GM12872 (cell line): ENCODE measurements at regions not wholly inside any gene's neighbourhood (a gene's known extent, or its start where the extent isn't known, plus 50 kb on each side); places are given as distances from the start of the nearest gene placed in this dataset.

ENCODE experiments used
- CTCF ChIP-seq: IDR thresholded peaks from 3 replicates; pipeline ENCODE4 v1.5.1; 2011; ENCODE audit warnings: low read depth, mild to moderate bottlenecking, low read length, moderate library complexity; ENCODE audit not compliant: insufficient read depth

GRCh38 chr17:71273441-71273840, 847.4 kb upstream of the SOX9 start:
- no peak for TF ChIP-seq CTCF

GRCh38 chr17:71276079-71276478, 844.7 kb upstream of the SOX9 start:
- no peak for TF ChIP-seq CTCF

- TF ChIP-seq CTCF, result no peak
These were observed 837.3 kb upstream of the SOX9 start for GRCh38 chr17:71283486-71283885.

GRCh38 chr17:71284032-71284755, 836.6 kb upstream of the SOX9 start:
- TF ChIP-seq CTCF, result no peak

- TF ChIP-seq CTCF, result no peak
These were observed 834.2 kb upstream of the SOX9 start for GRCh38 chr17:71286625-71287024.

GRCh38 chr17:71287071-71287823, 833.6 kb upstream of the SOX9 start:
- TF ChIP-seq CTCF, result no peak

- no peak for TF ChIP-seq CTCF
These were observed 828.8 kb upstream of the SOX9 start for GRCh38 chr17:71292006-71292405.
